Chondrocyte (in vitro differentiated cells): ENCODE measurements at regions not wholly inside any gene's neighbourhood (a gene's known extent, or its start where the extent isn't known, plus 50 kb on each side); places are given as distances from the start of the nearest gene placed in this dataset.

ENCODE experiments used
- DNase-seq: peaks from one replicate; pipeline ENCODE4 v3.0.0; 2021; ENCODE audit warnings: mixed read lengths, low spot score
- H3K27ac Mint-ChIP-seq: one replicate; pipeline ENCODE4 v1.8.0; 2021; ENCODE audit warnings: mild to moderate bottlenecking, moderate library complexity, mixed read lengths; ENCODE audit not compliant: unreplicated experiment
- H3K27me3 Mint-ChIP-seq: 2 replicates; pipeline ENCODE4 v1.8.0; 2021; ENCODE audit warnings: low read depth, mixed read lengths
- H3K36me3 Mint-ChIP-seq: 2 replicates; pipeline ENCODE4 v1.8.0; 2021; ENCODE audit warnings: low read depth, mixed read lengths
- H3K4me1 Mint-ChIP-seq: 2 replicates; pipeline ENCODE4 v1.8.0; 2021; ENCODE audit warnings: low read depth, mild to moderate bottlenecking, mixed read lengths
- H3K4me3 Mint-ChIP-seq: one replicate; pipeline ENCODE4 v1.8.0; 2021; ENCODE audit warnings: mild to moderate bottlenecking, moderate library complexity, mixed read lengths; ENCODE audit not compliant: unreplicated experiment
- H3K9me3 Mint-ChIP-seq: 2 replicates; pipeline ENCODE4 v1.8.0; 2021; ENCODE audit warnings: low read depth, mixed read lengths
- CTCF ChIP-seq: fragments of 200-600 bp; sonication (generic); IDR thresholded peaks from 2 replicates; pipeline ENCODE4 v1.5.0; 2021; ENCODE audit warnings: antibody characterized with exemption, mild to moderate bottlenecking, moderate library complexity

- Mint-ChIP-seq H3K27ac (no peak overlapping the region), H3K9me3 (peaks cover 26% of the 10 kb centered on the region), H3K36me3 (peaks cover 8% of the 10 kb centered on the region), H3K4me1 (no peaks in the 10 kb centered on the region), H3K4me3 (no peak overlapping the region), H3K27me3 (no peaks in the 10 kb centered on the region)
- no peak for TF ChIP-seq CTCF
- no peak for DNase-seq
These were observed 487.0 kb downstream of the SLC4A3 start for GRCh38 chr2:220114443-220114842.

- no peak for DNase-seq
- Mint-ChIP-seq H3K27ac (no peak overlapping the region), H3K27me3 (no peaks in the 10 kb centered on the region), H3K36me3 (peaks cover 8% of the 10 kb centered on the region), H3K4me1 (no peaks in the 10 kb centered on the region), H3K4me3 (no peak overlapping the region), H3K9me3 (peaks cover 26% of the 10 kb centered on the region)
- TF ChIP-seq CTCF: no peak
These were observed 489.6 kb downstream of the SLC4A3 start for GRCh38 chr2:220117025-220117424.

- Mint-ChIP-seq H3K36me3 (peaks cover 2% of the 10 kb centered on the region), H3K4me1 (no peaks in the 10 kb centered on the region), H3K9me3 (peaks cover 17% of the 10 kb centered on the region), H3K27me3 (no peaks in the 10 kb centered on the region), H3K27ac (no peak overlapping the region), H3K4me3 (no peak overlapping the region)
- DNase-seq: no peak
- no peak for TF ChIP-seq CTCF
These were observed 492.6 kb downstream of the SLC4A3 start for GRCh38 chr2:220120041-220120440.

DNA sequence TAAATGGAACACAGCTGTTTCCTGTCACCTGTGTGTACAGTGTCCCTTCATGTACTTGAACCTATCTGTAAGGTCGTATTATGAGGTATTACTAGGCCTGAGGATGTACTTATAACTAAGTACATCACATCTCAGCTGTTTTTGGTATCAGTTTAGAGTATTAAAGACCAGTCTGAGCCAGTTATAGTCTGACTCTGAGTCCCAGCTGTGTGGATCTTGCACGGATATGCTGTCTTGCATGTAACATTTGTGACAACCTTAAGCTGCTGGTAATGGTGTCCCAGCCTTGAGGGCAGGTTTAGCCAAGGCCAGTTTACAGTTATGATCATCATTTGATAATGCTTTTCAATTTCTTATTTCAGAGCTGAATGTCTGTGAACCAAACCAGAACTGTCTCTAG lies 496.3 kb downstream of the SLC4A3 start:
- H3K36me3 Mint-ChIP-seq: peaks cover 2% of the 10 kb centered on the region
- no peaks in the 10 kb centered on the region for H3K27me3 Mint-ChIP-seq
- no peak overlapping the region for H3K4me3 Mint-ChIP-seq

GRCh38 chr2:220125551-220125950 lies 498.1 kb downstream of the SLC4A3 start:
- Mint-ChIP-seq H3K9me3 (peaks cover 7% of the 10 kb centered on the region), H3K4me3 (no peak overlapping the region), H3K27ac (no peak overlapping the region), H3K27me3 (no peaks in the 10 kb centered on the region), H3K36me3 (peaks cover 3% of the 10 kb centered on the region), H3K4me1 (no peaks in the 10 kb centered on the region)
- no peak for DNase-seq
- TF ChIP-seq CTCF: no peak

More for the DNA sequence above, 496.3 kb downstream of the SLC4A3 start:
- no peak overlapping the region for H3K27ac Mint-ChIP-seq
- no peak for DNase-seq
- H3K9me3 Mint-ChIP-seq: peaks cover 3% of the 10 kb centered on the region
- H3K4me1 Mint-ChIP-seq: no peaks in the 10 kb centered on the region
- TF ChIP-seq CTCF: no peak
